Pancreas (tissue), 10 donors: ENCODE measurements at regions not wholly inside any gene's neighbourhood (a gene's known extent, or its start where the extent isn't known, plus 50 kb on each side); places are given as distances from the start of the nearest gene placed in this dataset.
"Not testable (repeated sequence)": the region's sequence is repeated elsewhere in the genome, so short reads cannot be mapped to it uniquely, and the experiment has no call there.

ENCODE experiments used
- ATAC-seq, 4 donors: fragments of 200-7000 bp; cut with Tn5 transposase; one replicate each; pipeline versions ENCODE4 v1.8.0 to v1.9.1; 2020; ENCODE audit warnings: mild to moderate bottlenecking in 4 of 4, moderate library complexity in 4 of 4
- DNase-seq, 6 donors: peaks; one replicate each; pipeline ENCODE4 v3.0.0-alpha.2; 2020
- FAIRE-seq: peaks from 2 replicates; lab custom pipeline; 2012; peaks lifted over from hg19 to GRCh38; lab: Jason Lieb, UNC
- H3K27ac ChIP-seq, 4 donors: fragments of 200-600 bp; sonication (generic); 1 replicate in 3 of 4; 2 replicates in 1 of 4; pipeline versions ENCODE4 v1.5.0 to v1.8.0; 2020
- H3K27me3 ChIP-seq, 4 donors: fragments of 200-600 bp; one replicate each; pipeline ENCODE4 v1.8.0; 2021
- H3K36me3 ChIP-seq, 3 donors: fragments of 200-600 bp; sonication (generic) in 1 of 3; one replicate each; pipeline versions ENCODE4 v1.5.0 to v1.8.0; 2020 to 2021
- H3K4me1 ChIP-seq, 3 donors: fragments of 200-600 bp; one replicate each; pipeline ENCODE4 v1.8.0; 2021
- H3K4me3 ChIP-seq, 4 donors: fragments of 200-600 bp; sonication (generic) in 2 of 4; one replicate each; pipeline versions ENCODE4 v1.5.0 to v1.8.0; 2020 to 2021
- H3K9me3 ChIP-seq, 4 donors: fragments of 200-600 bp; one replicate each; pipeline ENCODE4 v1.8.0; 2021
- WGBS, 2 donors: extraction: QIAGEN DNeasy Blood & Tissue Kit; methylation state at CpG; one replicate each; pipeline ENCODE4 v1.1.7; 2013; 5-methylcytosine and 5-hydroxymethylcytosine counted together
- intact Hi-C, 3 donors: fragments of 100-400 bp; cut with DNase I; formaldehyde crosslinking; loops; one replicate each; pipeline versions ENCODE4 v1.11.1 to v1.14.2; 2022
- TF ChIP-seq, protein P1 (sequence below), 4 donors: fragments of 200-600 bp; sonication (generic) in 3 of 4; IDR thresholded peaks; one replicate each; pipeline versions ENCODE4 v1.5.0 to v1.8.0; 2021; ENCODE audit warnings: antibody characterized with exemption in 4 of 4
- donor health status: healthy with polysubstance abuse.
- donor health status: DM: no; HTN: no; CAD: no; lungs with moderate emphysema.
- donor health status: DM: no; HTN: no; CAD: no.
- donor health status: control.
- donor health status: control.
- donor health status: Bipolar disorder and iron deficiency.
- donor health status: DM: yes; HTN: yes; CAD: no.
- donor health status: DM: no; HTN: no; CAD: no.
- donor health status: DM: no; HTN: no; CAD: no.
- donor health status: DM: yes; HTN: yes; CAD: no.

DNA sequence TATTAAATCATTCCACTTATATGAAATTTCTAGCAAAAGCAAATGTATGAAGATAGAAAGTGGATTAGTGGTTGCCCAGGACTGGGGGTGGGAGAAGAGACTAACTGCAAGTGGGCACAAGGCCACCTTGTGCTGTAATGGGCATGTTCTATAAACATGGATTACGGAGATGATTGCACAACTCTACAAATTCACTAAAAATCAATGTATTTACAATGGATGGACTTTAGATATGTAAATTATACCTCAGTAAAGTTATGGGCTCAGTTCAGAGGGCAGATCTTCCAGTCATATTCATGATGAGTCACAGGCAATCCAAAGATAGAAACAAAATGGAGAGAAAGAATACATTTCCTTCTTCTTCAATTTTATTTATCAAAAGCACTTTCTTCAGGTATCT, 173.9 kb downstream of the NDUFA12 start:
- no peaks in the 10 kb centered on the region for H3K36me3 ChIP-seq
- intact Hi-C loops = no loop called here
- WGBS, 2 donors = 23 to 34% methylated on average over 1 of the region's 1 CpG
- no peaks in the 10 kb centered on the region for H3K27me3 ChIP-seq
- no peaks in the 10 kb centered on the region for H3K9me3 ChIP-seq
- no peak overlapping the region for H3K4me3 ChIP-seq
- FAIRE-seq (no peak), ATAC-seq (no peak), DNase-seq (no peak)
- TF ChIP-seq, protein P1, sequence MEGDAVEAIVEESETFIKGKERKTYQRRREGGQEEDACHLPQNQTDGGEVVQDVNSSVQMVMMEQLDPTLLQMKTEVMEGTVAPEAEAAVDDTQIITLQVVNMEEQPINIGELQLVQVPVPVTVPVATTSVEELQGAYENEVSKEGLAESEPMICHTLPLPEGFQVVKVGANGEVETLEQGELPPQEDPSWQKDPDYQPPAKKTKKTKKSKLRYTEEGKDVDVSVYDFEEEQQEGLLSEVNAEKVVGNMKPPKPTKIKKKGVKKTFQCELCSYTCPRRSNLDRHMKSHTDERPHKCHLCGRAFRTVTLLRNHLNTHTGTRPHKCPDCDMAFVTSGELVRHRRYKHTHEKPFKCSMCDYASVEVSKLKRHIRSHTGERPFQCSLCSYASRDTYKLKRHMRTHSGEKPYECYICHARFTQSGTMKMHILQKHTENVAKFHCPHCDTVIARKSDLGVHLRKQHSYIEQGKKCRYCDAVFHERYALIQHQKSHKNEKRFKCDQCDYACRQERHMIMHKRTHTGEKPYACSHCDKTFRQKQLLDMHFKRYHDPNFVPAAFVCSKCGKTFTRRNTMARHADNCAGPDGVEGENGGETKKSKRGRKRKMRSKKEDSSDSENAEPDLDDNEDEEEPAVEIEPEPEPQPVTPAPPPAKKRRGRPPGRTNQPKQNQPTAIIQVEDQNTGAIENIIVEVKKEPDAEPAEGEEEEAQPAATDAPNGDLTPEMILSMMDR (IDR thresholded peaks at IDR 0.05) = no peak
- no peak overlapping the region for H3K27ac ChIP-seq
- H3K4me1 ChIP-seq = no peaks in the 10 kb centered on the region

- ATAC-seq (no peak), FAIRE-seq (no peak), DNase-seq (no peak)
- H3K27me3 ChIP-seq = no peaks in the 10 kb centered on the region
- no peaks in the 10 kb centered on the region for H3K4me1 ChIP-seq
- H3K27ac ChIP-seq = no peak overlapping the region
- intact Hi-C loops = no loop called here
- no peaks in the 10 kb centered on the region for H3K9me3 ChIP-seq
- no peak overlapping the region for H3K4me3 ChIP-seq
- TF ChIP-seq, protein P1 (IDR thresholded peaks at IDR 0.05) = no peak
- no peaks in the 10 kb centered on the region for H3K36me3 ChIP-seq
- 71 to 81% methylated on average over 5 of the region's 5 CpGs for WGBS, 2 donors
These were observed 168.7 kb upstream of the TMCC3 start for GRCh38 chr12:94819011-94819410.

- no peak overlapping the region for H3K27ac ChIP-seq
- H3K4me3 ChIP-seq = no peak overlapping the region
- intact Hi-C loops = no loop called here
- ATAC-seq (no peak), DNase-seq (no peak), FAIRE-seq (no peak)
- 68 to 88% methylated on average over 1 of the region's 1 CpG for WGBS, 2 donors
- H3K27me3 ChIP-seq = no peaks in the 10 kb centered on the region
- H3K36me3 ChIP-seq = no peaks in the 10 kb centered on the region
- TF ChIP-seq, protein P1 (IDR thresholded peaks at IDR 0.05) = no peak
- H3K9me3 ChIP-seq = no peaks in the 10 kb centered on the region
- H3K4me1 ChIP-seq = no peaks in the 10 kb centered on the region
These were observed 167.3 kb upstream of the TMCC3 start for GRCh38 chr12:94817695-94818075.

GRCh38 chr12:94817201-94817600, 166.8 kb upstream of the TMCC3 start:
- H3K36me3 ChIP-seq, H3K9me3 ChIP-seq, ATAC-seq, H3K4me1 ChIP-seq, FAIRE-seq, H3K27me3 ChIP-seq, H3K4me3 ChIP-seq, H3K27ac ChIP-seq, DNase-seq, intact Hi-C loops: not testable (repeated sequence)
- WGBS, 2 donors = 78 to 85% methylated on average over 15 of the region's 15 CpGs

DNA sequence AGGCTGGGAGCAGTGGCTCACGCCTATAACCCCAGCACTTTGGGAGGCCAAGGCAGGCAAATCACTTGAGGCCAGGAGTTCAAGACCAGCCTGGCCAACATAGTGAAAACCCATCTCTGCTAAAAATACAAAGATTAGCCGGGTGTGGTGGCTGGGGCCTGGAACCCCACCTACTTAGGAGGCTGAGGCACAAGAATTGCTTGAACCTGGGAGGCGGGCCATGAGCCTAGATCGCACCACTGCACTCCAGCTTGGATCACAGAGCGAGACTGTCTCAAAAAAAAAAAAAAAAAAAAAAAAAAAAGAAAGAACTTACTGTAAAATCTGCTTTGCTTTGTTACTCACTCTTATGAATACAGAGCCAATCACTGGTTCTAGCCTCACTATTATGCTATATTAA, 166.4 kb upstream of the TMCC3 start:
- H3K27me3 ChIP-seq, H3K4me3 ChIP-seq, FAIRE-seq, DNase-seq, H3K36me3 ChIP-seq, intact Hi-C loops, ATAC-seq, H3K27ac ChIP-seq, H3K9me3 ChIP-seq, H3K4me1 ChIP-seq: not testable (repeated sequence)
- WGBS, 2 donors = 71 to 74% methylated on average over 5 of the region's 5 CpGs

DNA sequence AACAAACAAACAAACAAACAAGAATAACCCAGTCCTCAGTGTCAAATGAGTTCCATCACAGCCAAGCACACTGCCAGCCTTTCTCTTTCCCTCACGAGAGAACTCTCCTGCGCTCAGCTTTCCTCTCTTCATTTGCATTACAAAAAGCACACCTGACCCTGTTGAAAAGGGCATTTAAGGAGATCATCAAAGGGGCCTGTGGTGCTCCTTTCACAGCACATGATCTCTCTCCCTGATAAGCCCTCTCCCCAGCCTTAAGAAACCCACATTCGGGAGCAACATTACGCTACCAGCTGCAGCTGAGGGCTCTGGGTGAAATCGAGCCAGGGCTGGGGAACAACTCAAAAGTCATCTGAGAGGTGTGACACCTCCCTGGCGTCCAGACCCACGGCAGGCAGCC, 165.6 kb upstream of the TMCC3 start:
- TF ChIP-seq, protein P1 (IDR thresholded peaks at IDR 0.05) = no peak
- FAIRE-seq = no peak
- 51% methylated on average over 7 of the region's 7 CpGs for WGBS, 2 donors

More for the DNA sequence above, 165.6 kb upstream of the TMCC3 start:
- H3K27ac ChIP-seq = no peak overlapping the region
- DNase-seq (no peak), ATAC-seq (no peak)
- no peaks in the 10 kb centered on the region for H3K4me1 ChIP-seq
- intact Hi-C loops = no loop called here
- no peaks in the 10 kb centered on the region for H3K9me3 ChIP-seq
- no peak overlapping the region for H3K4me3 ChIP-seq
- no peaks in the 10 kb centered on the region for H3K27me3 ChIP-seq
- no peaks in the 10 kb centered on the region for H3K36me3 ChIP-seq
